Posterior cingulate gyrus (tissue), 11 donors: ENCODE measurements at regions not wholly inside any gene's neighbourhood (a gene's known extent, or its start where the extent isn't known, plus 50 kb on each side); places are given as distances from the start of the nearest gene placed in this dataset.
"Not testable (repeated sequence)": the region's sequence is repeated elsewhere in the genome, so short reads cannot be mapped to it uniquely, and the experiment has no call there.

Experiments used
- DNase-seq, 10 donors: peaks; one replicate each; pipeline versions ENCODE4 v3.0.0 to v3.0.0-alpha.2; 2020 to 2021; ENCODE audit warnings: mixed read lengths in 3 of 10
- intact Hi-C: fragments of 100-400 bp; cut with DNase I; formaldehyde crosslinking; loops from one replicate; pipeline ENCODE4 v1.15.1; 2023

GRCh38 chr4:138389976-138390685, 148.0 kb upstream of the SLC7A11 start:
- intact Hi-C loops = no loop called here
- no peak for DNase-seq

DNA sequence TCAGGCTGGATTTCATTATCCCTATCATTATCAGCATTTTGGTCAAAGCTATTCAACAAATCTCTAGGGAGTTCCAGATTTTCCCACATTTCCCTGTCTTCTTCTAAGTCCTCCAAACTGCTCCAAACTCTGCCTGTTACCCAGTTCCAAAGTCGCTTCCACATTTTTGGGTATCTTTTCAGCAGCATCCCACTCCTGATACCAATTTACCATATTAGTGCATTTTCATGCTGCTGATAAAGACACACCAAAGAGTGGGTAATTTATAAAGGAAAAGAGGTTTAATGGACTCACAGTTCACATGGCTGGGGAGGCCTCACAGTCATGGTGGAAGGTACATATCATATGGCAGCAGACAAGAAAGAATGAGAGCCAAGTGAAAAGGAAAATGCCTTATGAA, 132.8 kb upstream of the SLC7A11 start:
- no peak for DNase-seq
- intact Hi-C loops = no loop called here

GRCh38 chr4:138367942-138368341, 125.8 kb upstream of the SLC7A11 start:
- intact Hi-C loops = no loop called here
- no peak for DNase-seq

DNA sequence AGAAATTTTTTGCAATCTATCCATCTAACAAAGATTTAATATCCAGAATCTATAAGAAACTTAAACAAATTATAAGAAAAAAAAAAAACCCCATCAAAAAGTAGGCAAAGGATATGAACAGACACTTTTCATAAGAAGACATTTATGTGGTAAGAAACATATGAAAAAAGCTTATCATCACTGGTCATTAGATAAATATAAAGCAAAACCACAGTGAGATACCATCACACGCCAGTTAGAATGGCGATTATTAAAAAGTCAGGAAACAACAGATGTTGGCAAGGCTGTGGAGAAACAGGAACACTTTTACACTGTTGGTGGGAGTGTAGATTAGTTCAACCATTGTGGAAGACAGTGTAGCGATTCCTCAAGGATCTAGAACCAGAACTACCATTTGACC, 110.3 kb upstream of the SLC7A11 start:
- intact Hi-C loops, DNase-seq: not testable (repeated sequence)

DNA sequence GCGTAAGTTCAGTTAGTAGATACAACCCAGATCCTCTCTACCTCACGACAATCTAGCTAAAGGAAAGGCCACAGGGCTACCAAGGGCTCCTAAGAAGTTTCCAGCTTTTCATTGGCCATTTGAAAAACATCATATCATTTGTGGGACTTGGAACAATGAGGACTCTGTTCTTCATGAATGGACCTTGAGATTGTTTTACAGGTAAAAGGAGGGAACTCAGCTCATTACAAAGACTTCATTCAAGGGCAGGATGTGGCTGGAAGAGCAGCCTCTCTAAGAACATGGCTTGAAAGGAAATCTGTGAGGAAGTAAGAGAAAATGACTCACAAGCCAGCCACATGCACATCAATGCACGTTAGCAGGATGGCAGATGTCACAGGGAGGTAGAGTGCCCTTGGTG, 105.9 kb upstream of the SLC7A11 start:
- DNase-seq = no peak
- intact Hi-C loops = no loop called here

DNA sequence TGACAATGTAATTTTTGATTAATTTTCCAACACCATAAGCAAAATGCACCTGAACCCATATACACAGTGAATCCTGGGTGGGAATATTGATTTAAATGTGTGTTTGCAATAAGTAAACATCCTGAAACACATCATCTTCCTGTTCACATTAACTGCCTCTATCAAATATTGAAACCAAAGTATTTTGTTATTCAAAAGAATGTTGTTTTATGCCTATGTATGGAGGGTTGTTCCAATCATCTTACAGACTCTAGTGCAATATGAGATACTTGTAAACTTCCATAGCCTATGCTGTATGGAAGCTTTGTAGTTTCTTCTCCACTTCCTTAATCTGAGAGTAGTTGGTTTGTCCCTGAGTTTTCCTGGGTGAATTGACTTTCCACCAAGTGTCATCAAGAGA, 105.4 kb upstream of the SLC7A11 start:
- intact Hi-C loops = no loop called here
- no peak for DNase-seq

DNA sequence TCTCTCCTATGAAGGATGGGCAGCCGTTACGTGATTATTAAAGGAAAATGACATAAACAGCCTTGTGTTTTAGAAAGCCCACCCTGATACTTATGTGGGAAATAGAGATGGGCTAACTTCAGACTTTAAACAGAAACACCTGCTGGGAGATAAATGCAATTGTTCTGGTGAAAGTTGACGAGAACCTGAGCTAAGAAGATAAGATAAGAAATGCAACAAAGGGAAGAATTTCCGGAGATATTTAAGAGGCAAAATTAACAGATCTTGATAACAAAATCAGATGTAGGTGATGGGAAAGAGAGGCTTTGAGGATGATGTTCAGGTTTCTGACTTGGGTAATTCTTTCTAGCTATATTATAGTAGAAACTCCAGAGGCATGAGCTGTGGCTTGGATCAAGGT, 102.7 kb upstream of the SLC7A11 start:
- no peak for DNase-seq
- intact Hi-C loops = no loop called here

DNA sequence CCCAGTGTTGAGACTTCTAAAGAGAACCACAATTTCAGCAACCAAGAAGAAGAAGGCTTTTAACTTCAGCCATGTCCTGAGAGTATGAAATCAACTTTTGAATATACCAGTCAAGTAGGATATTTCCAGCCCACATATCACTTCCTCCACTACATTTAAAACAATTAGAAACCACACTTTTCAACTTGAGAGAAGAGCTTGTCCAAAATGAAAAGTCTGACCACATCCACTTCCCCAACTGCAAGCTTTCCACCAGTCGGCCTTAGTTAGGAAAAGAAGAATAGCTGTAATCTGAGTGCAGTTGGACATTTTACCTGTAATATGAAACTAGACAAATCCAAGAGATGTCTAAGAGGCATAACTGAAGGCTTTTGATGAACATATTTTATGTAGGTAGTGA, 101.9 kb upstream of the SLC7A11 start:
- intact Hi-C loops = no loop called here

GRCh38 chr4:138341739-138342415, 99.7 kb upstream of the SLC7A11 start:
- intact Hi-C loops = no loop called here
- no peak for DNase-seq

More for the DNA sequence above, 101.9 kb upstream of the SLC7A11 start:
- no peak for DNase-seq

GRCh38 chr4:138338840-138339239, 96.7 kb upstream of the SLC7A11 start:
- intact Hi-C loops = no loop called here
- no peak for DNase-seq

DNA sequence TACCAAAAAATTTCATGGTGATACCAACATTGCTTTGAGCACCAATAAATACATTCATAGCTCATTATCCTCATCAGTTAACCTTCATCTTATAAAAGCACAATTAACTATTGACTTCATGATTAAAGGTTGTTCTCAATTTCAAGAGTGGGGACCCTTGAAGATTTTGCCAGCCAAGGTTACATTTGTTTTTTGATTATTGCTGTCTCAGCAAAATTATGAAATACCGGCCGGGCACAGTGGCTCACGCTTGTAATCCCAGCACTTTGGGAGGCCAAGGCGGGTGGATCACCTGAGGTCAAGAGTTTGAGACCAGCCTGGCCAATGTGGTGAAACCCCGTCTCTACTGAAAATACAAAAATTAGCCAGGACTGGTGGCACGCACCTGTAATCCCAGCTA, 96.1 kb upstream of the SLC7A11 start:
- intact Hi-C loops, DNase-seq: not testable (repeated sequence)

DNA sequence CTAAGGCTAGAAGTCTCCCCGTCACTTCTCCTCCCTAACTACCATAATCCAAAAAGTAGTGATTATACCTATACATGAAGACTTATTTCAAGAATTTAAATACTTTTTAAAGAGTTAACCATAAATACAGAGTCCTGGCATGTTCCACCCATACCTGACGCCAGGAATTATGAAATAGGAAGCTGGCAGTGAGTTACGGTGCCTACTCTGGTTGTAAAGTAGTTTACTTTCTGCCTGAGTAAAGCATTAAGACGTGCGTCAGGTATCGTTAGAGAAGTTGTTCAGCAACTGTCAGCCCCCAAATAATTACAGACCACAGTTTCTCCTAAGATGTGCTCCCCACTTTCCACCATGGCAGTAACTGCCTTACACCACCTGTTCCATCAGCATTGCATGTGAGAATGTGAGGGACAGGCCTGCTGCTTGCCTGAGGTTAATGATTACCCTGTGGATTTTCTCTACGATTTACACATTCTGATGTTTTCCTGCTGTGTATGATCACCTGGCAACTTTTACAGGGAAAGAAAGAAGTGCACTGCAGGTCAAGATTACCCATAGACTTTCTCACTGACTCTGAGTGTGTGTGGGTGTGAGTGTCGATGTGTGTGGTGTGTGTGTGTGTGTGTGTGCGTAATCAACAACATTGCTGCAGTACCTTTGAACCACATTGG, 92.3 kb upstream of the SLC7A11 start:
- no peak for DNase-seq

DNA sequence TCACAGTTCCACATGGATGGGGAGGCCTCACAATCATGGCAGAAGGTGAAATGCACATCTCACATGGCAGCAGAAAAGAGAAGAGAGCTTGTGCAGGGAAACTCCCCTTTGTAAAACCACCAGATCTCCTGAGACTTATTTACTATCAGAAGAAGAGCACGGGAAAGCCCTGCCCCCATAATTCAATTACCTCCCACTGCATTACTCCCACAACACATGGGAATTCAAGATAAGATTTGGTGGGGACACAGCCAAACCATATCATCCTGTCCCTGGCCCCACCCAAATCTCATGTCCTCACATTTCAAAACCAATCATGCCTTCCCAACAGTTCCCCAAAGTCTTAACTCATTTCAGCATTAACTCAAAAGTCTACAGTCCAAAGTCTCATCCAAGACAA, 90.3 kb upstream of the SLC7A11 start:
- not testable (repeated sequence) for DNase-seq

More for the DNA sequence above, 92.3 kb upstream of the SLC7A11 start:
- intact Hi-C loops = no loop called here

GRCh38 chr4:138330531-138330930, 88.4 kb upstream of the SLC7A11 start:
- intact Hi-C loops = no loop called here
- DNase-seq = no peak

More for the DNA sequence above, 90.3 kb upstream of the SLC7A11 start:
- intact Hi-C loops = not testable (repeated sequence)

GRCh38 chr4:138329506-138330070, 87.4 kb upstream of the SLC7A11 start:
- peak in 1 of 10 donors; percentile 58 for DNase-seq
- intact Hi-C loops = no loop called here

DNA sequence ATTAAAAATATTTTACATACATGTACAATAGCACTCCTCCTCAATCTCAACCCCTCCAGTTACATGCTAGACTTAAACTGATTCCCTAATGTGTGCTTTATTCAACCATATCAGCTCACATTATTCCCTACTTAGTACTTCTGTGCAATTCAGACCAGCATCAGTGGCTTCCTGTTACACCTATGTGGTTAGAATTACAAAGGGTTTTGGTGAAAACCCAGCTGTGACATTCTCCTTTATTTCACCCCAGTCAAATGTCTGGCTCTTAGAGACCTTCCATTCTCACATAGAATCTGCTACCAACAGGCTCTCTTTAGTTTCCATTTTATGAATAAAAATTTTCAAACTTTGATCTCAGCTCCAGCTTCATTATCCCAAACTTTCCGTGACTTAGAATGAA, 85.2 kb upstream of the SLC7A11 start:
- DNase-seq = no peak
- intact Hi-C loops = no loop called here

DNA sequence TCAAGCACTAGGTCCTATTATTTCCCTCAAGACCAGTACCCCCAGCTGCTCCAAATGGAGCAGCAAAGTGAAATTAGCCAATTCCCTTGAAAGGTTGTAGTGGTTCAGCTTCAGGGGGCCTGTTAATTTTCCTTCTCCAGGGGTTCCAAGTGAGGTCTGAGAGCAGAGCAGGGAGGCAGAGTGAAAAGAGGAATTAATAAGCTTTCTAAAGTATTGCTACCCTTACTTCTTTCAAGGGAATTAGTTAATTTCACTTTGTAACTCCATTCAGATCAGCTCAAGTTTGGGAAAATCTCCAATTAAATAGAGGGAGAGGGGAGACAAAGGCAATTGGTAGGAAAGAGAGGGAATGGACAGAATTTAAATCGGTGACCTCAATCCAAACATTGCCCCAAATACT, 78.7 kb upstream of the SLC7A11 start:
- intact Hi-C loops = no loop called here
- DNase-seq = no peak

GRCh38 chr4:138320030-138320429, 77.9 kb upstream of the SLC7A11 start:
- intact Hi-C loops = no loop called here
- no peak for DNase-seq

- no peak for DNase-seq
- intact Hi-C loops = no loop called here
These were observed 75.1 kb upstream of the SLC7A11 start for GRCh38 chr4:138317175-138317748.

- intact Hi-C loops = no loop called here
- DNase-seq = no peak
These were observed 70.4 kb upstream of the SLC7A11 start for GRCh38 chr4:138312536-138312911.
